Endothelial cell of umbilical vein (primary cell): ENCODE measurements at regions not wholly inside any gene's neighbourhood (a gene's known extent, or its start where the extent isn't known, plus 50 kb on each side); places are given as distances from the start of the nearest gene placed in this dataset.

Experiments used
- BruUV-seq: library from RNA; stranded (reverse); fragments of 400-500 nt; replicated peaks from 2 replicates; lab custom pipeline; 2021; lab: Mats Ljungman, UMichigan
- CTCF ChIA-PET: fragments of 300-600, 350-600 bp; sonication (Branson Sonifier 250); formaldehyde crosslinking; loops from one replicate; lab custom pipeline; 2021; ENCODE audit warnings: antibody characterized with exemption, inconsistent platforms; lab: Charles Lee
- POLR2A ChIA-PET: fragments of 300-600, 350-600 bp; sonication (Branson Sonifier 250); formaldehyde crosslinking; loops from one replicate; lab custom pipeline; 2021; ENCODE audit warnings: antibody characterized with exemption, inconsistent platforms; lab: Charles Lee
- DNase-seq: peaks from one replicate; pipeline ENCODE4 v3.0.0-alpha.2; 2011; ENCODE audit warnings: low read depth, low spot score
- FAIRE-seq: peaks from 2 replicates; lab custom pipeline; 2011; peaks lifted over from hg19 to GRCh38; lab: Jason Lieb, UNC
- H2AFZ ChIP-seq: 2 replicates; pipeline ENCODE4 v1.6.0; 2012; ENCODE audit warnings: low read depth, low read length, control low read depth, inconsistent platforms
- H3K27ac ChIP-seq: 2 replicates; pipeline ENCODE4 v1.5.1; 2011; ENCODE audit warnings: low read depth, mild to moderate bottlenecking, control low read depth, low read length, moderate library complexity; ENCODE audit not compliant: insufficient read depth
- H3K27me3 ChIP-seq, 2 experiments: 2 replicates each; pipeline versions ENCODE4 v1.6.0 to v1.6.1; 2011; ENCODE audit warnings: low read length in 2 of 2, mixed read lengths in 1 of 2; ENCODE audit not compliant: control insufficient read depth in 2 of 2, insufficient read depth in 2 of 2
- H3K36me3 ChIP-seq, 2 experiments: 2 replicates in 1 of 2; 3 replicates in 1 of 2; pipeline ENCODE4 v1.5.1; 2011; ENCODE audit warnings: low read length in 2 of 2, mild to moderate bottlenecking in 1 of 2, moderate library complexity in 1 of 2; ENCODE audit not compliant: control insufficient read depth in 2 of 2, insufficient read depth in 2 of 2; ENCODE audit errors: extremely low read depth in 1 of 2
- H3K4me1 ChIP-seq: 3 replicates; pipeline ENCODE4 v1.5.1; 2011; ENCODE audit warnings: mild to moderate bottlenecking, low read length; ENCODE audit not compliant: control insufficient read depth, insufficient read depth; ENCODE audit errors: extremely low read depth
- H3K4me2 ChIP-seq: 2 replicates; pipeline ENCODE4 v1.6.1; 2011; ENCODE audit warnings: low read length, control low read depth, mixed read lengths; ENCODE audit not compliant: insufficient read depth
- H3K4me3 ChIP-seq, 3 experiments: fragments of 200-600 bp in 1 of 3; sonication (generic), shearing (Covaris generic) in 1 of 3; replicated peaks in 1 of 3; 2 replicates each; pipeline ENCODE4 v1.5.1; 2011 to 2016; ENCODE audit warnings: control low read depth in 3 of 3, low read length in 3 of 3, mild to moderate bottlenecking in 2 of 3, inconsistent platforms in 1 of 3, low read depth in 1 of 3, moderate library complexity in 1 of 3; ENCODE audit not compliant: insufficient read depth in 1 of 3
- H3K79me2 ChIP-seq: 2 replicates; pipeline ENCODE4 v1.6.0; 2012; ENCODE audit warnings: low read length, inconsistent platforms; ENCODE audit not compliant: control insufficient read depth, insufficient read depth
- H3K9ac ChIP-seq: replicated peaks from 2 replicates; pipeline ENCODE3; 2011; ENCODE audit warnings: low read length, control low read depth; ENCODE audit not compliant: insufficient read depth; ENCODE audit errors: extremely low read depth
- H3K9me1 ChIP-seq: replicated peaks from 3 replicates; pipeline ENCODE4 v1.6.0; 2011; ENCODE audit warnings: mild to moderate bottlenecking, low read length; ENCODE audit not compliant: control insufficient read depth, insufficient read depth; ENCODE audit errors: extremely low read depth
- H3K9me3 ChIP-seq: replicated peaks from 2 replicates; pipeline ENCODE4 v1.5.1; 2012; ENCODE audit warnings: low read length, inconsistent platforms; ENCODE audit not compliant: control insufficient read depth, insufficient read depth
- H4K20me1 ChIP-seq: replicated peaks from 2 replicates; pipeline ENCODE3; 2011; ENCODE audit warnings: mild to moderate bottlenecking, low read length; ENCODE audit not compliant: control insufficient read depth, insufficient read depth; ENCODE audit errors: extremely low read depth
- EZH2 ChIP-seq: IDR thresholded peaks from 2 replicates; pipeline ENCODE4 v1.6.1; 2012; ENCODE audit warnings: borderline replicate concordance, low read depth, mild to moderate bottlenecking, moderate library complexity, low read length, inconsistent platforms; ENCODE audit not compliant: severe bottlenecking
- FOS ChIP-seq: IDR thresholded peaks from 2 replicates; pipeline ENCODE4 v1.6.1; 2011; ENCODE audit warnings: mild to moderate bottlenecking, low read length, moderate library complexity, borderline replicate concordance; ENCODE audit not compliant: insufficient read depth
- GATA2 ChIP-seq: IDR thresholded peaks from 2 replicates; pipeline ENCODE4 v1.7.0; 2011; ENCODE audit warnings: low read depth, mild to moderate bottlenecking, moderate library complexity, mixed read lengths, low read length; ENCODE audit not compliant: insufficient read length, insufficient read depth
- JUN ChIP-seq: IDR thresholded peaks from 2 replicates; pipeline ENCODE4 v1.6.1; 2011; ENCODE audit warnings: borderline replicate concordance, low read depth; ENCODE audit not compliant: insufficient read length, insufficient read depth
- MYC ChIP-seq: IDR thresholded peaks from one replicate; pipeline ENCODE4 v1.6.1; 2011; ENCODE audit warnings: mild to moderate bottlenecking, low read depth, low read length
- POLR2A ChIP-seq: IDR thresholded peaks from 2 replicates; pipeline ENCODE4 v1.6.1; 2012; ENCODE audit warnings: low read depth, mild to moderate bottlenecking, control low read depth, low read length
- POLR2AphosphoS5 ChIP-seq: IDR thresholded peaks from 2 replicates; pipeline ENCODE4 v1.6.1; 2012; ENCODE audit warnings: low read depth, mild to moderate bottlenecking, control low read depth, low read length, moderate library complexity; ENCODE audit not compliant: insufficient read depth
- dilution Hi-C: fragments of 300-500 bp; cut with MboI; formaldehyde crosslinking; loops from one replicate; pipeline ENCODE4 v1.15.0; 2019; ENCODE audit warnings: low sequenced_read_pairs; ENCODE audit not compliant: extremely low pct_ligation_motif_present
- intact Hi-C: fragments of 100-400 bp; cut with micrococcal nuclease; formaldehyde crosslinking; loops from one replicate; pipeline ENCODE4 v1.10.0; 2022
- TF ChIP-seq, protein P1 (sequence below), 2 donors: IDR thresholded peaks; 1 replicate in 1 of 2; 2 replicates in 1 of 2; pipeline ENCODE4 v1.5.1; 2011; ENCODE audit warnings: low read length in 2 of 2, mild to moderate bottlenecking in 2 of 2, moderate library complexity in 2 of 2, control low read depth in 1 of 2, inconsistent platforms in 1 of 2, low read depth in 1 of 2; ENCODE audit not compliant: insufficient read depth in 1 of 2; ENCODE audit errors: extremely low read depth in 1 of 2
- TF ChIP-seq, protein P2 (sequence below): IDR thresholded peaks from 2 replicates; pipeline ENCODE4 v1.6.1; 2011; ENCODE audit not compliant: insufficient read depth, insufficient read length

DNA sequence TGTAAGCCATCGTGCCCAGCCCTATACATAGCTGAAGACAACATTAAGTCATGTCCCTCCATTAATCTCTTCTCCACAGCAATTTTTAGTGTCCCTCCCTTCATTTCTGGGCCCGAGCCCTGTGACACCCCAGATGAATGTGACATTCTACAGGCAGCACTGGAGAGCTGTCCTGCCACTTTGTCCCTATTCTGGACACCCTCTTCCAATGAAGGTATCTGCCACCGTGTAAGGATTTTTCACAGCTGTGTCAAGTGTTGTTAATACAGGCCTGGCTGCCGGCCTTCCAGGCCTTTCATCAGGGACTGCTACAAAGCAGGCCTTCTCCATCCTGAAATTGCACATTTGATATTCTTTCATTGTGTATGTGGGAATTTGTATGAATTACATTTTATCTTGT lies 62.0 kb upstream of the SLC28A3 start:
- H3K4me1 ChIP-seq: peaks cover 6% of the 10 kb centered on the region
- ChIA-PET CTCF (interaction anchor here (1.2 kb wide), 1 partner anchor 1023 kb away, joined by 3 read pairs; no protein-coding TSS in a partner anchor), POLR2A (no interaction called here)
- H3K9me3 ChIP-seq: no peaks in the 10 kb centered on the region
- TF ChIP-seq POLR2A (no peak), EZH2 (no peak), POLR2AphosphoS5 (no peak), FOS (no peak), JUN (no peak), GATA2 (no peak), MYC (no peak)
- TF ChIP-seq, protein P1, sequence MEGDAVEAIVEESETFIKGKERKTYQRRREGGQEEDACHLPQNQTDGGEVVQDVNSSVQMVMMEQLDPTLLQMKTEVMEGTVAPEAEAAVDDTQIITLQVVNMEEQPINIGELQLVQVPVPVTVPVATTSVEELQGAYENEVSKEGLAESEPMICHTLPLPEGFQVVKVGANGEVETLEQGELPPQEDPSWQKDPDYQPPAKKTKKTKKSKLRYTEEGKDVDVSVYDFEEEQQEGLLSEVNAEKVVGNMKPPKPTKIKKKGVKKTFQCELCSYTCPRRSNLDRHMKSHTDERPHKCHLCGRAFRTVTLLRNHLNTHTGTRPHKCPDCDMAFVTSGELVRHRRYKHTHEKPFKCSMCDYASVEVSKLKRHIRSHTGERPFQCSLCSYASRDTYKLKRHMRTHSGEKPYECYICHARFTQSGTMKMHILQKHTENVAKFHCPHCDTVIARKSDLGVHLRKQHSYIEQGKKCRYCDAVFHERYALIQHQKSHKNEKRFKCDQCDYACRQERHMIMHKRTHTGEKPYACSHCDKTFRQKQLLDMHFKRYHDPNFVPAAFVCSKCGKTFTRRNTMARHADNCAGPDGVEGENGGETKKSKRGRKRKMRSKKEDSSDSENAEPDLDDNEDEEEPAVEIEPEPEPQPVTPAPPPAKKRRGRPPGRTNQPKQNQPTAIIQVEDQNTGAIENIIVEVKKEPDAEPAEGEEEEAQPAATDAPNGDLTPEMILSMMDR (IDR thresholded peaks at IDR 0.05; ENCODE audit: extremely low read depth in 1 of 2, insufficient read depth in 1 of 2, low read depth in 1 of 2, low read length in 2 of 2): no peak
- TF ChIP-seq, protein P2, sequence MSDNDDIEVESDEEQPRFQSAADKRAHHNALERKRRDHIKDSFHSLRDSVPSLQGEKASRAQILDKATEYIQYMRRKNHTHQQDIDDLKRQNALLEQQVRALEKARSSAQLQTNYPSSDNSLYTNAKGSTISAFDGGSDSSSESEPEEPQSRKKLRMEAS: no peak
- dilution Hi-C loops: no loop called here
- no peak for FAIRE-seq
- intact Hi-C loops: no loop called here
- BruUV-seq: no TSS peak
- H3K27ac ChIP-seq: no peak overlapping the region
- DNase-seq: no peak
- no peak overlapping the region for H3K9ac ChIP-seq
- H3K79me2 ChIP-seq: no peaks in the 10 kb centered on the region
- H3K36me3 ChIP-seq: no peaks in the 10 kb centered on the region
- H3K4me3 ChIP-seq: no peak overlapping the region
- no peak overlapping the region for H2AFZ ChIP-seq
- H3K27me3 ChIP-seq: no peaks in the 10 kb centered on the region
- no peaks in the 10 kb centered on the region for H4K20me1 ChIP-seq
- H3K4me2 ChIP-seq: no peak overlapping the region
- H3K9me1 ChIP-seq: no peaks in the 10 kb centered on the region
